EH (cell line): ENCODE measurements at regions not wholly inside any gene's neighbourhood (a gene's known extent, or its start where the extent isn't known, plus 50 kb on each side); places are given as distances from the start of the nearest gene placed in this dataset.

Experiments
- DNase-seq: peaks from one replicate; pipeline ENCODE4 v3.0.0-alpha.2; 2015; ENCODE audit warnings: low read depth

- DNase-seq = no peak
These were observed 418.2 kb upstream of the NR2F2 start for GRCh38 chr15:95912280-95912625.

- no peak for DNase-seq
These were observed 417.8 kb upstream of the NR2F2 start for GRCh38 chr15:95912728-95913127.

GRCh38 chr15:95916568-95916967 lies 413.9 kb upstream of the NR2F2 start:
- DNase-seq = no peak

- no peak for DNase-seq
These were observed 412.0 kb upstream of the NR2F2 start for GRCh38 chr15:95918525-95918924.

GRCh38 chr15:95919460-95919859 lies 411.0 kb upstream of the NR2F2 start:
- DNase-seq = peak; percentile 22

GRCh38 chr15:95921404-95921803 lies 409.1 kb upstream of the NR2F2 start:
- DNase-seq = no peak

- no peak for DNase-seq
These were observed 408.1 kb upstream of the NR2F2 start for GRCh38 chr15:95922431-95922830.

GRCh38 chr15:95923792-95924191 lies 406.7 kb upstream of the NR2F2 start:
- no peak for DNase-seq

- DNase-seq = no peak
These were observed 401.7 kb upstream of the NR2F2 start for GRCh38 chr15:95928822-95929221.

- DNase-seq = no peak
These were observed 401.2 kb upstream of the NR2F2 start for GRCh38 chr15:95929232-95929846.

- no peak for DNase-seq
These were observed 399.7 kb upstream of the NR2F2 start for GRCh38 chr15:95930659-95931375.

- no peak for DNase-seq
These were observed 398.9 kb upstream of the NR2F2 start for GRCh38 chr15:95931619-95932018.

GRCh38 chr15:95932141-95932540 lies 398.4 kb upstream of the NR2F2 start:
- no peak for DNase-seq

- DNase-seq = peak; percentile 99
These were observed 397.8 kb upstream of the NR2F2 start for GRCh38 chr15:95932676-95933075.

- DNase-seq = no peak
These were observed 394.6 kb upstream of the NR2F2 start for GRCh38 chr15:95935852-95936251.

- DNase-seq = peak; percentile 86
These were observed 393.4 kb upstream of the NR2F2 start for GRCh38 chr15:95937128-95937528.

GRCh38 chr15:95940431-95940985 lies 390.0 kb upstream of the NR2F2 start:
- no peak for DNase-seq

GRCh38 chr15:95944193-95944592 lies 386.3 kb upstream of the NR2F2 start:
- DNase-seq = no peak

- DNase-seq = no peak
These were observed 385.7 kb upstream of the NR2F2 start for GRCh38 chr15:95944661-95945255.

GRCh38 chr15:95946241-95946640 lies 384.3 kb upstream of the NR2F2 start:
- peak; percentile 53 for DNase-seq

GRCh38 chr15:95946926-95947325 lies 383.6 kb upstream of the NR2F2 start:
- no peak for DNase-seq

- no peak for DNase-seq
These were observed 382.1 kb upstream of the NR2F2 start for GRCh38 chr15:95948411-95948810.

GRCh38 chr15:95953032-95953431 lies 377.5 kb upstream of the NR2F2 start:
- DNase-seq = no peak
